Suprapubic skin (tissue), 4 donors: ENCODE measurements at regions not wholly inside any gene's neighbourhood (a gene's known extent, or its start where the extent isn't known, plus 50 kb on each side); places are given as distances from the start of the nearest gene placed in this dataset.

Experiments used
- DNase-seq, 2 donors: peaks; one replicate each; pipeline ENCODE4 v3.0.0-alpha.2; 2019; ENCODE audit warnings: low spot score in 2 of 2
- H3K27ac ChIP-seq: fragments of 200-600 bp; sonication (generic); one replicate; pipeline ENCODE4 v1.5.1; 2019
- H3K27me3 ChIP-seq: fragments of 200-600 bp; sonication (generic); one replicate; pipeline ENCODE4 v1.5.1; 2019
- H3K36me3 ChIP-seq: fragments of 200-600 bp; sonication (generic); one replicate; pipeline ENCODE4 v1.5.1; 2019
- H3K4me1 ChIP-seq: fragments of 200-600 bp; sonication (generic); one replicate; pipeline ENCODE4 v1.5.1; 2019
- H3K4me3 ChIP-seq: fragments of 200-600 bp; sonication (generic); one replicate; pipeline ENCODE4 v1.5.1; 2019; ENCODE audit warnings: mild to moderate bottlenecking
- H3K9me3 ChIP-seq: fragments of 200-600 bp; sonication (generic); one replicate; pipeline ENCODE4 v1.5.1; 2019
- CTCF ChIP-seq, 2 donors: fragments of 200-600 bp in 1 of 2; fragments of 450-650 bp in 1 of 2; sonication (generic) in 1 of 2; IDR thresholded peaks; one replicate each; pipeline ENCODE4 v1.5.1; 2016 to 2019; ENCODE audit warnings: antibody characterized with exemption in 2 of 2, mild to moderate bottlenecking in 1 of 2, moderate library complexity in 1 of 2
- EP300 ChIP-seq: sonication (generic); formaldehyde crosslinking; IDR thresholded peaks from one replicate; pipeline ENCODE4 v1.6.1; 2017; ENCODE audit warnings: antibody characterized with exemption
- POLR2A ChIP-seq, 2 donors: fragments of 450-650 bp; IDR thresholded peaks; one replicate each; pipeline ENCODE4 v1.6.1; 2017; ENCODE audit warnings: antibody characterized with exemption in 2 of 2, mild to moderate bottlenecking in 2 of 2, moderate library complexity in 2 of 2
- POLR2AphosphoS5 ChIP-seq, 3 donors: sonication (generic); formaldehyde crosslinking; IDR thresholded peaks; one replicate each; pipeline ENCODE4 v1.6.1; 2017; ENCODE audit warnings: antibody characterized with exemption in 3 of 3
- WGBS: methylation state at CpG from one replicate; pipeline ENCODE4 v1.1.5; 2018; 5-methylcytosine and 5-hydroxymethylcytosine counted together

- H3K27me3 ChIP-seq = no peaks in the 10 kb centered on the region
- peaks cover 22% of the 10 kb centered on the region for H3K4me1 ChIP-seq
- H3K9me3 ChIP-seq = no peaks in the 10 kb centered on the region
- peak; percentile 80 to 91 for DNase-seq
- H3K36me3 ChIP-seq = no peaks in the 10 kb centered on the region
- no peak overlapping the region for H3K4me3 ChIP-seq
- TF ChIP-seq POLR2A (IDR thresholded peaks at IDR 0.05) (no peak), CTCF (IDR thresholded peaks at IDR 0.05) (peak in 1 of 2 donors; percentile 30), POLR2AphosphoS5 (IDR thresholded peaks at IDR 0.05) (peak in 2 of 3 donors; percentile 10 to 51), EP300 (no peak)
- 73% methylated on average over 9 of the region's 17 CpGs for WGBS
- H3K27ac ChIP-seq = peak overlapping the region; percentile 61
Measured at GRCh38 chr3:188052169-188053035, 101.6 kb upstream of the LPP start.

DNA sequence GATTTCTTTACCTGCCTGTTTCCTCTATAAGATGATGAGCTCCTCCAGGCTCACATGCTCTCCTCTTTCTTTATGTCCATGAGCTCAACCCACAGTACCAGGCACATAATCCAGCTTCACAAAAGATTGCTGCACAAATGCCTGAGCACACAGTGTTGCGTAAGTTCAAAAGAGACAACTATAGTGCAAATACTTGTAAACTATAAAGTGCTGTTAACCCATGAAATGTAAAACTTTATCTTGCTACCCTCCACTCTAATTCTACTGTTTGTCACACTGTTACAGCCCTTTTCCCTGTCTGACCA, 101.0 kb upstream of the LPP start:
- Histone ChIP-seq H3K36me3 (no peaks in the 10 kb centered on the region), H3K27me3 (no peaks in the 10 kb centered on the region), H3K4me3 (no peak overlapping the region), H3K4me1 (peaks cover 22% of the 10 kb centered on the region), H3K9me3 (no peaks in the 10 kb centered on the region), H3K27ac (no peak overlapping the region)
- WGBS = 86% methylated on average over 1 of the region's 1 CpG
- DNase-seq = no peak
- no peak for TF ChIP-seq POLR2A (IDR thresholded peaks at IDR 0.05)

- H3K36me3 ChIP-seq = no peaks in the 10 kb centered on the region
- H3K4me3 ChIP-seq = no peak overlapping the region
- no peaks in the 10 kb centered on the region for H3K9me3 ChIP-seq
- peaks cover 22% of the 10 kb centered on the region for H3K4me1 ChIP-seq
- WGBS = 61% methylated on average over 10 of the region's 10 CpGs
- H3K27me3 ChIP-seq = no peaks in the 10 kb centered on the region
- no peak overlapping the region for H3K27ac ChIP-seq
- DNase-seq = no peak
- TF ChIP-seq POLR2A (IDR thresholded peaks at IDR 0.05) (no peak), CTCF (IDR thresholded peaks at IDR 0.05) (no peak), POLR2AphosphoS5 (IDR thresholded peaks at IDR 0.05) (no peak), EP300 (no peak)
Measured at GRCh38 chr3:188053710-188054380, 100.1 kb upstream of the LPP start.

DNA sequence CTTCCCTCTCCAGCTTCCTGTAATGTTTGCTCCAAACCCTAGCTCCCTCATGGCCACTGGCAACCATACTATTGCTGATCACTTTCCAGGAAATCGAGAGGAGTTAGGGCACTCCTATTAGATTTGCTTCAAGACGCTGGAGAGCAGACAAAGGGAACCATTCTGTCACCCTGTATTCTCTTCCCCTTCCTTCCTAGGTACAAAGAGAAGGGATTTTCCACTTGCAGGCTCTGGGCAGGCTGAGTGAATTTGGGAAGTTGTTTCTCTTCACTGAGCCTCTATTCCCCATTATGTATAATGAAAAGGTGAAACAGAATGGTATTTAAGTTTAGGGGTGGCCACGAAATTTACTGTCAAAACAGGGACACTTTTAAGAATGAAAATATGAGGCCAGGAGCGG, 99.4 kb upstream of the LPP start:
- H3K27me3 ChIP-seq = no peaks in the 10 kb centered on the region
- peaks cover 22% of the 10 kb centered on the region for H3K4me1 ChIP-seq
- H3K36me3 ChIP-seq = no peaks in the 10 kb centered on the region
- H3K4me3 ChIP-seq = no peak overlapping the region
- TF ChIP-seq CTCF (IDR thresholded peaks at IDR 0.05) (no peak), POLR2A (IDR thresholded peaks at IDR 0.05) (no peak), POLR2AphosphoS5 (IDR thresholded peaks at IDR 0.05) (no peak)
- 71% methylated on average over 4 of the region's 4 CpGs for WGBS
- DNase-seq = no peak
- no peaks in the 10 kb centered on the region for H3K9me3 ChIP-seq
- H3K27ac ChIP-seq = no peak overlapping the region

DNA sequence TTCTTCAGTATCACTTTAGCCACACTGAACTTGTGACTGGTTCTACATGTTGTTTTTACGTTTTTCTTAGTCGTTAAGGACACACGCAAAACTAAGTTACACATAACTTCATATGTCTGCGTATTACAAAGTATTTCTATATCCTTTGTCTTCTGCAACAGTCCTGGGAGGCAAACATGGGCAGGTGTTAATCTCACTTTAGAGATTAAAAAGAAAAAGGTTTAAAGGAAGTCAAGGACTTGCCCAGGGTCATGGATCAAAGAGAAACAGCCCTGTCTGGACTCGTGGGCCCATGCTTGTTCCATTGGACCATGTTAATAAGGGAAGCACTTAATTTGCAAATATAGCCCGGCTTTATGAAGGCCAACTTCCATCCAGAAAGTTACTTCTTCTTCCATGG, 98.6 kb upstream of the LPP start:
- no peak for TF ChIP-seq EP300
- TF ChIP-seq CTCF (IDR thresholded peaks at IDR 0.05) = no peak
- no peak for TF ChIP-seq POLR2AphosphoS5 (IDR thresholded peaks at IDR 0.05)
- no peak for TF ChIP-seq POLR2A (IDR thresholded peaks at IDR 0.05)
- no peaks in the 10 kb centered on the region for H3K9me3 ChIP-seq
- no peak for DNase-seq
- no peak overlapping the region for H3K4me3 ChIP-seq
- H3K36me3 ChIP-seq = no peaks in the 10 kb centered on the region
- no peaks in the 10 kb centered on the region for H3K27me3 ChIP-seq
- H3K4me1 ChIP-seq = peaks cover 22% of the 10 kb centered on the region
- 92% methylated on average over 6 of the region's 6 CpGs for WGBS
- H3K27ac ChIP-seq = no peak overlapping the region
